ENCODE measurements at regions not wholly inside any gene's neighbourhood (a gene's known extent, or its start where the extent isn't known, plus 50 kb on each side); places are given as distances from the start of the nearest gene placed in this dataset.

DNA sequence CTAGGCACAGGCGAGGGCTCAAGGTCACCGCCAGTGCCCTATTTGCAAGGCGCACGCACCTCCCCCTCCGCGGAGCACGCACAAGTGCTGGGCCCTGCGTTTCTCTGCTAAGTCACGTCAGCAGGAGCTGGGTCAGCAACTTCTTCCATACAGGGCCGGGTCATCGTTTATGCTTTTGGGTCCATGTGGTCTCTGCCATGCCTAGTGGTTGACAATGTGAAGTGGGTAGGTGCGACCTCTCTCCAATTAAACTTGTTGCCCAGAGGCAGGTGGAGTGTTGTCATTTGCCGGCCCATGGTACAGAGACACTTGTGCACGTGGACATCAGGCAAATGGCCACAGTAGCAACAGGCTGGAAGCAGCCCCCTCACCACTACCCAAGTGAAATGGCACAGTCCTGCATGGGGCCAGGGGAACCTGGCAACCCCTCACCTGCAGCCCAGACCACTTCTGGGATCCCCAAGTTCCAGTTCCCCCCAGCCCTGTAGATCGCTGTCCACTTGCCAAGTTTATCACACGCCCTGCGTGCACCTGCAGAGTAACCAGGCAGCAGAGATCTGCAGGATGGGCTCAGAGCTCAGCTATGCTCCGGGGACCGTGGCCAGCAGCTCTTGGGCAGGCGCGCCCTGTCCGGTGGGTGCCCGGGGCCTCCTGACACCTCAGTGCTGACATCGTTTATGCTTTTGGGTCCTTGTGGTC, 86.1 kb upstream of the PPP2R2D start (continued):
- TF ChIP-seq ZNF646 (CRISPR knock-in tag; IDR thresholded peaks at IDR 0.05) = 0 out of 2 replicates have a peak, but pooled peaks have one; percentile 17
- TF ChIP-seq PAXIP1 (CRISPR knock-in tag; conservative IDR thresholded peaks at IDR 0.05) = peak; percentile 65
- 0 out of 2 replicates have a peak, but pooled peaks have one; percentile 18 for TF ChIP-seq FOXK1 (CRISPR knock-in tag; IDR thresholded peaks at IDR 0.05; ENCODE audit: borderline replicate concordance, low read depth)
- no peak for TF ChIP-seq SOX6 (IDR thresholded peaks at IDR 0.05)
- peak; percentile 59 for TF ChIP-seq SOX6 (CRISPR knock-in tag; IDR thresholded peaks at IDR 0.05)
- no peak for TF ChIP-seq RCOR2 (CRISPR knock-in tag; IDR thresholded peaks at IDR 0.05)
- no peak for TF ChIP-seq HOXA5 (CRISPR knock-in tag; IDR thresholded peaks at IDR 0.05)
- TF ChIP-seq ZMYM3 (CRISPR knock-in tag; IDR thresholded peaks at IDR 0.05) = peak; percentile 40
- peak; percentile 65 to 83 for TF ChIP-seq NR2F1 (CRISPR knock-in tag; IDR thresholded peaks at IDR 0.05)
- TF ChIP-seq, protein P1, sequence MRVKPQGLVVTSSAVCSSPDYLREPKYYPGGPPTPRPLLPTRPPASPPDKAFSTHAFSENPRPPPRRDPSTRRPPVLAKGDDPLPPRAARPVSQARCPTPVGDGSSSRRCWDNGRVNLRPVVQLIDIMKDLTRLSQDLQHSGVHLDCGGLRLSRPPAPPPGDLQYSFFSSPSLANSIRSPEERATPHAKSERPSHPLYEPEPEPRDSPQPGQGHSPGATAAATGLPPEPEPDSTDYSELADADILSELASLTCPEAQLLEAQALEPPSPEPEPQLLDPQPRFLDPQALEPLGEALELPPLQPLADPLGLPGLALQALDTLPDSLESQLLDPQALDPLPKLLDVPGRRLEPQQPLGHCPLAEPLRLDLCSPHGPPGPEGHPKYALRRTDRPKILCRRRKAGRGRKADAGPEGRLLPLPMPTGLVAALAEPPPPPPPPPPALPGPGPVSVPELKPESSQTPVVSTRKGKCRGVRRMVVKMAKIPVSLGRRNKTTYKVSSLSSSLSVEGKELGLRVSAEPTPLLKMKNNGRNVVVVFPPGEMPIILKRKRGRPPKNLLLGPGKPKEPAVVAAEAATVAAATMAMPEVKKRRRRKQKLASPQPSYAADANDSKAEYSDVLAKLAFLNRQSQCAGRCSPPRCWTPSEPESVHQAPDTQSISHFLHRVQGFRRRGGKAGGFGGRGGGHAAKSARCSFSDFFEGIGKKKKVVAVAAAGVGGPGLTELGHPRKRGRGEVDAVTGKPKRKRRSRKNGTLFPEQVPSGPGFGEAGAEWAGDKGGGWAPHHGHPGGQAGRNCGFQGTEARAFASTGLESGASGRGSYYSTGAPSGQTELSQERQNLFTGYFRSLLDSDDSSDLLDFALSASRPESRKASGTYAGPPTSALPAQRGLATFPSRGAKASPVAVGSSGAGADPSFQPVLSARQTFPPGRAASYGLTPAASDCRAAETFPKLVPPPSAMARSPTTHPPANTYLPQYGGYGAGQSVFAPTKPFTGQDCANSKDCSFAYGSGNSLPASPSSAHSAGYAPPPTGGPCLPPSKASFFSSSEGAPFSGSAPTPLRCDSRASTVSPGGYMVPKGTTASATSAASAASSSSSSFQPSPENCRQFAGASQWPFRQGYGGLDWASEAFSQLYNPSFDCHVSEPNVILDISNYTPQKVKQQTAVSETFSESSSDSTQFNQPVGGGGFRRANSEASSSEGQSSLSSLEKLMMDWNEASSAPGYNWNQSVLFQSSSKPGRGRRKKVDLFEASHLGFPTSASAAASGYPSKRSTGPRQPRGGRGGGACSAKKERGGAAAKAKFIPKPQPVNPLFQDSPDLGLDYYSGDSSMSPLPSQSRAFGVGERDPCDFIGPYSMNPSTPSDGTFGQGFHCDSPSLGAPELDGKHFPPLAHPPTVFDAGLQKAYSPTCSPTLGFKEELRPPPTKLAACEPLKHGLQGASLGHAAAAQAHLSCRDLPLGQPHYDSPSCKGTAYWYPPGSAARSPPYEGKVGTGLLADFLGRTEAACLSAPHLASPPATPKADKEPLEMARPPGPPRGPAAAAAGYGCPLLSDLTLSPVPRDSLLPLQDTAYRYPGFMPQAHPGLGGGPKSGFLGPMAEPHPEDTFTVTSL (CRISPR knock-in tag; IDR thresholded peaks at IDR 0.05; ENCODE audit: borderline replicate concordance) = no peak
- no peak for TF ChIP-seq CCAR2 (optimal IDR thresholded peaks at IDR 0.05; ENCODE audit: low read depth, low read length)
- peak; percentile 92 for TF ChIP-seq ESRRA (CRISPR knock-in tag; IDR thresholded peaks at IDR 0.05; ENCODE audit: low read depth)
- TF ChIP-seq FOXP1 (IDR thresholded peaks at IDR 0.05) = no peak
- TF ChIP-seq FOXP1 (CRISPR knock-in tag; IDR thresholded peaks at IDR 0.05) = 0 out of 2 replicates have a peak, but pooled peaks have one; percentile 24
- TF ChIP-seq HHEX (CRISPR knock-in tag; IDR thresholded peaks at IDR 0.05) = no peak
